ENCODE measurements at regions not wholly inside any gene's neighbourhood (a gene's known extent, or its start where the extent isn't known, plus 50 kb on each side); places are given as distances from the start of the nearest gene placed in this dataset.

- TF ChIP-seq REST (IDR thresholded peaks at IDR 0.05), result no peak
- TF ChIP-seq CTCF (IDR thresholded peaks at IDR 0.05; ENCODE audit: low read depth, low read length, missing input control), result no peak
Measured at GRCh38 chr10:117424883-117425649, 49.8 kb upstream of the PDZD8 start.
